CD14-positive monocyte (primary cell): ENCODE measurements at regions not wholly inside any gene's neighbourhood (a gene's known extent, or its start where the extent isn't known, plus 50 kb on each side); places are given as distances from the start of the nearest gene placed in this dataset.

Experiments
- DNase-seq, 3 donors: peaks; one replicate each; pipeline ENCODE4 v3.0.0-alpha.2; 2011 to 2022
- H2AFZ ChIP-seq: 2 replicates; pipeline ENCODE4 v1.6.0; 2012; ENCODE audit warnings: mild to moderate bottlenecking, low read depth, low read length, inconsistent platforms; ENCODE audit not compliant: insufficient read depth, poor library complexity, severe bottlenecking
- H3K27ac ChIP-seq, 2 donors: 1 replicate in 1 of 2; 2 replicates in 1 of 2; pipeline ENCODE4 v1.5.1; 2012 to 2013; ENCODE audit warnings: low read length in 2 of 2, control low read depth in 1 of 2, inconsistent platforms in 1 of 2, low read depth in 1 of 2, mild to moderate bottlenecking in 1 of 2
- H3K27me3 ChIP-seq, 2 donors: one replicate each; pipeline versions ENCODE4 v1.6.0 to v1.6.1; 2011 to 2013; ENCODE audit warnings: low read length in 2 of 2; ENCODE audit not compliant: control insufficient read depth in 2 of 2, insufficient read depth in 2 of 2
- H3K36me3 ChIP-seq, 2 donors: replicated peaks in 1 of 2; 1 replicate in 1 of 2; 2 replicates in 1 of 2; pipeline versions ENCODE4 v1.5.1 to v1.6.1; 2012 to 2013; ENCODE audit warnings: low read length in 2 of 2, control low read depth in 1 of 2, inconsistent platforms in 1 of 2, mild to moderate bottlenecking in 1 of 2; ENCODE audit not compliant: insufficient read depth in 2 of 2, control insufficient read depth in 1 of 2
- H3K4me1 ChIP-seq, 2 donors: 1 replicate in 1 of 2; 2 replicates in 1 of 2; pipeline versions ENCODE4 v1.5.1 to v1.6.1; 2012 to 2013; ENCODE audit warnings: low read length in 2 of 2, control low read depth in 1 of 2, inconsistent platforms in 1 of 2, mild to moderate bottlenecking in 1 of 2, moderate library complexity in 1 of 2; ENCODE audit not compliant: insufficient read depth in 2 of 2, control insufficient read depth in 1 of 2
- H3K4me2 ChIP-seq: replicated peaks from 2 replicates; pipeline ENCODE3; 2012; ENCODE audit warnings: low read length, moderate library complexity, mild to moderate bottlenecking; ENCODE audit not compliant: poor library complexity, severe bottlenecking; ENCODE audit errors: extremely low read depth
- H3K4me3 ChIP-seq, 3 experiments: fragments of 200-600 bp in 1 of 3; sonication (generic) in 1 of 3; replicated peaks in 1 of 3; 1 replicate in 2 of 3; 2 replicates in 1 of 3; pipeline ENCODE4 v1.5.1; 2011 to 2013; ENCODE audit warnings: low read length in 3 of 3, mild to moderate bottlenecking in 3 of 3, control low read depth in 2 of 3, low read depth in 2 of 3, inconsistent platforms in 1 of 3, moderate library complexity in 1 of 3
- H3K79me2 ChIP-seq: 2 replicates; pipeline ENCODE4 v1.6.0; 2012; ENCODE audit warnings: mild to moderate bottlenecking, control low read depth, inconsistent platforms, low read length, moderate library complexity; ENCODE audit not compliant: insufficient read depth
- H3K9ac ChIP-seq: 2 replicates; pipeline ENCODE4 v1.6.0; 2017; ENCODE audit warnings: low read length, mild to moderate bottlenecking; ENCODE audit not compliant: insufficient read depth, poor library complexity, severe bottlenecking
- H3K9me3 ChIP-seq, 2 donors: replicated peaks in 1 of 2; 1 replicate in 1 of 2; 2 replicates in 1 of 2; pipeline versions ENCODE4 v1.5.1 to v1.6.1; 2012 to 2013; ENCODE audit warnings: low read length in 2 of 2, control low read depth in 1 of 2; ENCODE audit not compliant: control insufficient read depth in 1 of 2, insufficient read depth in 1 of 2
- H4K20me1 ChIP-seq: 2 replicates; pipeline ENCODE4 v1.6.0; 2012; ENCODE audit warnings: mild to moderate bottlenecking, low read length, control low read depth, moderate library complexity; ENCODE audit not compliant: insufficient read depth
- H3K27ac Mint-ChIP-seq, 7 donors: one replicate each; pipeline ENCODE4 v1.8.0; 2020; ENCODE audit warnings: mild to moderate bottlenecking in 7 of 7, mixed read lengths in 7 of 7, moderate library complexity in 6 of 7, inconsistent platforms in 2 of 7
- H3K27me3 Mint-ChIP-seq, 3 donors: one replicate each; pipeline ENCODE4 v1.8.0; 2021 to 2022; ENCODE audit warnings: low read depth in 3 of 3, mild to moderate bottlenecking in 3 of 3, mixed read lengths in 3 of 3, moderate library complexity in 3 of 3, inconsistent platforms in 1 of 3
- H3K36me3 Mint-ChIP-seq, 2 donors: one replicate each; pipeline ENCODE4 v1.8.0; 2020; ENCODE audit warnings: mixed read lengths in 2 of 2, inconsistent platforms in 1 of 2, mild to moderate bottlenecking in 1 of 2
- H3K4me1 Mint-ChIP-seq: one replicate; pipeline ENCODE4 v1.8.0; 2020; ENCODE audit warnings: mild to moderate bottlenecking, mixed read lengths
- H3K4me3 Mint-ChIP-seq, 2 donors: one replicate each; pipeline ENCODE4 v1.8.0; 2020; ENCODE audit warnings: mild to moderate bottlenecking in 2 of 2, mixed read lengths in 2 of 2, moderate library complexity in 1 of 2
- H3K9me3 Mint-ChIP-seq, 7 donors: one replicate each; pipeline ENCODE4 v1.8.0; 2020 to 2022; ENCODE audit warnings: mixed read lengths in 7 of 7, mild to moderate bottlenecking in 6 of 7, moderate library complexity in 6 of 7, inconsistent platforms in 2 of 7
- WGBS: methylation state at CpG from one replicate; pipeline ENCODE4 v1.1.5; 2013; ENCODE audit warnings: missing lambda C conversion rate; ENCODE audit not compliant: insufficient coverage; 5-methylcytosine and 5-hydroxymethylcytosine counted together
- intact Hi-C, 2 donors: fragments of 100-400 bp; cut with micrococcal nuclease; formaldehyde crosslinking; loops; one replicate each; pipeline versions ENCODE4 v1.15.0 to v1.15.1; 2023
- TF ChIP-seq, protein P1 (sequence below): fragments of 200-600 bp; IDR thresholded peaks from one replicate; pipeline ENCODE4 v1.8.0; 2022; ENCODE audit warnings: antibody characterized with exemption, mild to moderate bottlenecking

DNA sequence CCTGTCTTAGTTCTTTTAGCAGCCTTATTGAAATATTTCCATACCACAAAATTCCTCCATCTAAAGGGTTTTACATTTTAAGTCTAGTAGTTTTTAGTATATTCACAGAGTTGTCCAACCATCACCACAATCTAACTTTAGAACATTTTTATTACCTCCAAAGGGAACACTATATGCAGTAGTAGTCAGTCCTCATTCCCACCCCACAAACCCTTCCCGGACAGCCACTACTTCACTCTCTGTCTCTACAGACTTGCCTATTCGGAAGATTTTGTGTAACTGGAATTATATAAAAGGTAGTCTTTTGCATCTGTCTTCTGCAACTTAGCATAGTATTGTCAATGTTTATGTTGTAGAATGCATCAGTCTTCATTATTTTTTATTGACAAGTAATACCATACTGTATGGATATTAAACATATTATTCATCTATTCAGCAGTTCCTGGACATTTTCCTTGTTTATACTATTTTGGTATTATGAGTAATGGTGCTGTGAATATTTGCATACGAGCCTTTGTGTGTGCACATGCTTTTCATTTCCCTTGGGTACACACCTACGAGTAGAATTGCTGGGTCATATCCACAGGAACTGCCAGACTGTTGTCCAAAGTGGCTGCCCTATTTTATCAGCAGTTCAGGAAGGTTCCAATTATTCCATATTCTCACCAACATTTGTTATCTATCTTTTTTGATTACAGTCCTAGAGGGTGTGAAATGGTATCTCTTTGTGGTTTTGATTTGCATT is 60.9 kb upstream of the LANCL2 start:
- Histone ChIP-seq H3K9ac (no peak overlapping the region), H3K79me2 (no peaks in the 10 kb centered on the region), H3K27ac (no peak overlapping the region), H3K4me2 (no peak overlapping the region), H3K27me3 (no peaks in the 10 kb centered on the region), H2AFZ (no peak overlapping the region), H4K20me1 (no peaks in the 10 kb centered on the region), H3K9me3 (peaks cover 0 to 3% of the 10 kb centered on the region in 2 donors), H3K4me1 (no peaks in the 10 kb centered on the region), H3K36me3 (no peaks in the 10 kb centered on the region), H3K4me3 (no peak overlapping the region)
- TF ChIP-seq, protein P1, sequence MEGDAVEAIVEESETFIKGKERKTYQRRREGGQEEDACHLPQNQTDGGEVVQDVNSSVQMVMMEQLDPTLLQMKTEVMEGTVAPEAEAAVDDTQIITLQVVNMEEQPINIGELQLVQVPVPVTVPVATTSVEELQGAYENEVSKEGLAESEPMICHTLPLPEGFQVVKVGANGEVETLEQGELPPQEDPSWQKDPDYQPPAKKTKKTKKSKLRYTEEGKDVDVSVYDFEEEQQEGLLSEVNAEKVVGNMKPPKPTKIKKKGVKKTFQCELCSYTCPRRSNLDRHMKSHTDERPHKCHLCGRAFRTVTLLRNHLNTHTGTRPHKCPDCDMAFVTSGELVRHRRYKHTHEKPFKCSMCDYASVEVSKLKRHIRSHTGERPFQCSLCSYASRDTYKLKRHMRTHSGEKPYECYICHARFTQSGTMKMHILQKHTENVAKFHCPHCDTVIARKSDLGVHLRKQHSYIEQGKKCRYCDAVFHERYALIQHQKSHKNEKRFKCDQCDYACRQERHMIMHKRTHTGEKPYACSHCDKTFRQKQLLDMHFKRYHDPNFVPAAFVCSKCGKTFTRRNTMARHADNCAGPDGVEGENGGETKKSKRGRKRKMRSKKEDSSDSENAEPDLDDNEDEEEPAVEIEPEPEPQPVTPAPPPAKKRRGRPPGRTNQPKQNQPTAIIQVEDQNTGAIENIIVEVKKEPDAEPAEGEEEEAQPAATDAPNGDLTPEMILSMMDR, result no peak
- Mint-ChIP-seq H3K4me3 (no peak overlapping the region), H3K27ac (no peak overlapping the region), H3K27me3 (peaks cover 0 to 5% (median 4%) of the 10 kb centered on the region in 3 donors), H3K4me1 (no peaks in the 10 kb centered on the region), H3K9me3 (peaks cover 0 to 3% (median 0%) of the 10 kb centered on the region in 7 donors), H3K36me3 (no peaks in the 10 kb centered on the region)
- 86% methylated on average over 2 of the region's 4 CpGs for WGBS
- intact Hi-C loops, result no loop called here
- no peak for DNase-seq

DNA sequence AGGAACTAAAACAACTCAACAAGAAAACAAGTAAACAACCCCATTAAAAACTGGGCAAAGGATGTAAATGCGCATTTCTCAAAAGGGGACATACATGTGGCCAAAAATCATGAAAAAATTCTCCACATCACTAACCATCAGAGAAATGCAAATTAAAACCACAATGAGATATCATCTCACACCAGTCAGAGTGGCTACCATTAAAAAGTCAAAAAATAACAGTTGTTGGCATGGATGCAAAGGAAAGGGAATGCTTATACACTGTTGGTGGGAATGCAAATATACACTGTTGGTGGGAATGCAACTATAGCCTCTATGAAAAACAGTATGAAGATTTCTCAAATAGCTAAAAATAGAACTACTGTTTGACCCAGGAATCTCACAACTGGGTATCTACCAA is 60.0 kb upstream of the LANCL2 start:
- Histone ChIP-seq H3K9ac (no peak overlapping the region), H3K27ac (no peak overlapping the region), H3K79me2 (no peaks in the 10 kb centered on the region), H3K27me3 (no peaks in the 10 kb centered on the region), H4K20me1 (no peaks in the 10 kb centered on the region), H3K36me3 (no peaks in the 10 kb centered on the region), H2AFZ (no peak overlapping the region), H3K9me3 (peaks cover under 1 to 3% of the 10 kb centered on the region in 2 donors), H3K4me2 (no peak overlapping the region), H3K4me1 (no peaks in the 10 kb centered on the region), H3K4me3 (no peak overlapping the region)
- Mint-ChIP-seq H3K27ac (no peak overlapping the region), H3K27me3 (peaks cover 0 to 5% (median 4%) of the 10 kb centered on the region in 3 donors), H3K4me1 (no peaks in the 10 kb centered on the region), H3K9me3 (peaks cover 0 to 5% (median 2%) of the 10 kb centered on the region in 7 donors), H3K4me3 (no peak overlapping the region), H3K36me3 (no peaks in the 10 kb centered on the region)
- intact Hi-C loops, result no loop called here
- TF ChIP-seq, protein P1, result no peak
- WGBS, result 88% methylated on average over 1 of the region's 1 CpG
- no peak for DNase-seq
